VCaP (cell line): ENCODE measurements at regions not wholly inside any gene's neighbourhood (a gene's known extent, or its start where the extent isn't known, plus 50 kb on each side); places are given as distances from the start of the nearest gene placed in this dataset.
A peak's percentile ranks its signal among the peaks of the same experiment; 100 is the strongest.

Experiments
- H3K27ac ChIP-seq: fragments of 450-650 bp; 2 replicates; pipeline ENCODE4 v1.5.1; 2017
- CTCF ChIP-seq: fragments of 450-650 bp; conservative IDR thresholded peaks from 2 replicates; pipeline ENCODE4 v1.5.1; 2017; ENCODE audit warnings: mild to moderate bottlenecking, moderate library complexity

- H3K27ac ChIP-seq = peak overlapping the region; percentile 53
- TF ChIP-seq CTCF = no peak
Measured at GRCh38 chr7:155213955-155214740, 83.5 kb upstream of the INSIG1 start.

- no peak for TF ChIP-seq CTCF
- H3K27ac ChIP-seq = peak overlapping the region; percentile 53; the same call in 1 of the 2 replicates
Measured at GRCh38 chr7:155215576-155216325, 81.9 kb upstream of the INSIG1 start.

GRCh38 chr7:155216475-155217272 is 81.0 kb upstream of the INSIG1 start:
- no peak for TF ChIP-seq CTCF
- no peak overlapping the region for H3K27ac ChIP-seq

- H3K27ac ChIP-seq = no peak overlapping the region
- no peak for TF ChIP-seq CTCF
Measured at GRCh38 chr7:155217634-155218033, 80.0 kb upstream of the INSIG1 start.

- no peak overlapping the region for H3K27ac ChIP-seq
- no peak for TF ChIP-seq CTCF
Measured at GRCh38 chr7:155218276-155219153, 79.2 kb upstream of the INSIG1 start.

- no peak overlapping the region for H3K27ac ChIP-seq
- no peak for TF ChIP-seq CTCF
Measured at GRCh38 chr7:155219154-155219531, 78.5 kb upstream of the INSIG1 start.
